DMS 273 treated with DMSO at 0.1 percent for 48 hours (cell line): ENCODE measurements at regions not wholly inside any gene's neighbourhood (a gene's known extent, or its start where the extent isn't known, plus 50 kb on each side); places are given as distances from the start of the nearest gene placed in this dataset.
"Not testable (repeated sequence)": the region's sequence is repeated elsewhere in the genome, so short reads cannot be mapped to it uniquely, and the experiment has no call there.

ENCODE experiments used
- DNase-seq: peaks from one replicate; lab custom pipeline; 2025; lab: John Stamatoyannopoulos, UW

GRCh38 chr4:188665491-188666457 lies 526.5 kb downstream of the TRIML1 start:
- no peak for DNase-seq

GRCh38 chr4:188678691-188679090 lies 539.5 kb downstream of the TRIML1 start:
- DNase-seq: not testable (repeated sequence)

GRCh38 chr4:188680004-188680666 lies 540.9 kb downstream of the TRIML1 start:
- no peak for DNase-seq

GRCh38 chr4:188680667-188681063 lies 541.4 kb downstream of the TRIML1 start:
- DNase-seq: no peak

GRCh38 chr4:188682321-188682720 lies 543.1 kb downstream of the TRIML1 start:
- no peak for DNase-seq

- DNase-seq: no peak
These were observed 544.3 kb downstream of the TRIML1 start for GRCh38 chr4:188683571-188683970.

GRCh38 chr4:188688956-188689355 lies 549.7 kb downstream of the TRIML1 start:
- DNase-seq: no peak

GRCh38 chr4:188691811-188692210 lies 552.6 kb downstream of the TRIML1 start:
- no peak for DNase-seq

- DNase-seq: no peak
These were observed 556.0 kb downstream of the TRIML1 start for GRCh38 chr4:188695261-188695660.

GRCh38 chr4:188697243-188697642 lies 558.0 kb downstream of the TRIML1 start:
- DNase-seq: no peak

- DNase-seq: no peak
These were observed 562.7 kb downstream of the TRIML1 start for GRCh38 chr4:188701952-188702351.

GRCh38 chr4:188704288-188704687 lies 565.0 kb downstream of the TRIML1 start:
- no peak for DNase-seq

- no peak for DNase-seq
These were observed 567.8 kb downstream of the TRIML1 start for GRCh38 chr4:188707036-188707435.

- DNase-seq: no peak
These were observed 575.3 kb downstream of the TRIML1 start for GRCh38 chr4:188714501-188714900.

GRCh38 chr4:188714907-188715306 lies 575.7 kb downstream of the TRIML1 start:
- DNase-seq: no peak

- DNase-seq: no peak
These were observed 578.4 kb downstream of the TRIML1 start for GRCh38 chr4:188717661-188718060.

GRCh38 chr4:188719794-188720193 lies 580.6 kb downstream of the TRIML1 start:
- no peak for DNase-seq

GRCh38 chr4:188722911-188723310 lies 583.7 kb downstream of the TRIML1 start:
- DNase-seq: no peak

- no peak for DNase-seq
These were observed 588.5 kb downstream of the TRIML1 start for GRCh38 chr4:188727746-188728145.

GRCh38 chr4:188728359-188728758 lies 589.1 kb downstream of the TRIML1 start:
- no peak for DNase-seq

GRCh38 chr4:188732131-188732530 lies 592.9 kb downstream of the TRIML1 start:
- no peak for DNase-seq

- no peak for DNase-seq
These were observed 595.8 kb downstream of the TRIML1 start for GRCh38 chr4:188735082-188735481.
